ENCODE measurements at regions not wholly inside any gene's neighbourhood (a gene's known extent, or its start where the extent isn't known, plus 50 kb on each side); places are given as distances from the start of the nearest gene placed in this dataset.

DNA sequence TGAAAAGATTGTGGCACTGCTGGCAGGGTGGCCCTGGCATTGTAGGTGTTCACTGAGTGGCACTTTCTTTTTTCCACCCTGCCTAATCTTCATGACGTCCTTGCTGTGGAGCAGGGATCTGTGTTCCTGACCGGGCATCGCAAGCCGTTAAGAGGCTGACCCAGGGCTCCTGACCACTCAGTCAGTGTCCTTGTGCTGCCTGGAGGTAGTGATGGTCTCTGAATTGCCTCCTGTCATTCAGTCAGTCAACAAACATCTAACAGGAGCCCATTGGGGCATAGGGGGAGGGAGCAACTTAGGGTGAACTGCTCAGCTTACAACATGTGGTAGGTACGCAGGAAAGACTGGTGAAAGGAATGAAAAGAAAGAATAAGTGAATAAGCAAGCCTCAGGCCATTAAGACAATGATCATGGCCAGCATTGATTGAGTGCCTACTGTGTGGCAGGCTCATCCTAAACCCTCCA is 152.0 kb downstream of the CEBPB start:
- H3K27ac Mint-ChIP-seq (ENCODE audit: low read depth), result no peak overlapping the region

DNA sequence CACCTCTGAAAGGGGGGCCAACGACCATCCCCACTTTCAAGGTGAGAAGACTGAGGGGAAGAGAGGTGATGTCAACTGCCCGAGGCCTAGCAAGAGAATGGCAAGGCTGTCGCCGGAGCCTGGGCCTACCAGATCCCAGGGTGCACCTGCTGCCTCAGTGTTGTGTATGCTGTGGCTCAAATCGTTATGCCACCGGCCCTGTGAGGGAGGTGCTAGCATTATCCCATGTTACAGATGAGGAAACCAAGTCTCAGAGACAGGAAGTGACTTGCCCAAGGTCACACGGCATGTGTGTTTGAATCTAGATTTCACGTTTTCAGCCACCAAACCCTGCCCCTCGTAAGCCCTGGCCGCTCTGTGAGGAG is 152.5 kb downstream of the CEBPB start:
- DNase-seq (ENCODE audit: low spot score in 2 of 2), result no peak
- H3K4me1 Mint-ChIP-seq, result peaks cover 34% of the 10 kb centered on the region
- H3K27me3 Mint-ChIP-seq, result peaks cover 12% of the 10 kb centered on the region
- H3K27ac Mint-ChIP-seq (ENCODE audit: low read depth), result no peak overlapping the region
- no peaks in the 10 kb centered on the region for H3K9me3 Mint-ChIP-seq
- no peak overlapping the region for H3K4me3 Mint-ChIP-seq
- H3K36me3 Mint-ChIP-seq (ENCODE audit: insufficient read depth), result peaks cover 4% of the 10 kb centered on the region
- no peak for ATAC-seq (replicated peaks; ENCODE audit: extremely low read depth, poor library complexity, severe bottlenecking)

More for the DNA sequence above, 152.0 kb downstream of the CEBPB start:
- H3K4me3 Mint-ChIP-seq, result no peak overlapping the region
- ATAC-seq (replicated peaks; ENCODE audit: extremely low read depth, poor library complexity, severe bottlenecking) (no peak), DNase-seq (ENCODE audit: low spot score in 2 of 2) (no peak)
- peaks cover 12% of the 10 kb centered on the region for H3K27me3 Mint-ChIP-seq
- peaks cover 36% of the 10 kb centered on the region for H3K4me1 Mint-ChIP-seq
- peaks cover 4% of the 10 kb centered on the region for H3K36me3 Mint-ChIP-seq (ENCODE audit: insufficient read depth)
- no peaks in the 10 kb centered on the region for H3K9me3 Mint-ChIP-seq

DNA sequence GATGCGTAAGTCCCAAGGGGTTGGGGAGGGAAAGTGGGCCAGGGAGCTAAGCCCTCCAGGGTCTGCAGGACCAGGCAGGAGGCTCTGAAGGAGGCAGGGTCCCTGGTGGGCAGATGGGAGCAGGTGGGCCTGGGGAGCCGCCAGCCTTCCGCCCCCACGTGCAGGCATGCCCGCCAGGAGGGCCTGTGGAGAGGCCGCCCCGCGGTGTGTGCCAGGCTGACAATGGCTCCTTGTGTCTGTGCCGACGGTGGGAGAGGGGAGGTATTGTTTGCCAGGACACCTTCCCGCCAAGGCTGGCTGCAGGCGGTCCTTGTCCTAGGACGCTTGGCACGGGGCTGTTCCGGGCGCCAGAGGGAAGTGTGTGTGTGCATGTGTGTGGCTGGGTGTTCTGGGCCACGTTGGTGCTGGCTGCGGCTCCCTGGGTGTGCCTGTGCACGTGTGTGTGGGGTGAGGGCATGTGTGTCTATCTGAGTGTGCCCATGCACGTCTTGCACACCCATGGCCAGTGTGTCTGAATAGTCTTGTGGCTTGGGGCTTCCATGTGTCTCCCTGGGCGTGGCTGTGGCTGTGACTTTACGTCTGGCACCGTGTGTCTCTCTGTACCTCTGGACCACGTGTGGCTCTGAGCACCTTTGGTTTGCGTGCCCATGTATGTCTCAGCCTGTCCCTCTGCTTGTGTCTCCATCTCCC is 153.0 kb downstream of the CEBPB start:
- peaks cover 4% of the 10 kb centered on the region for H3K36me3 Mint-ChIP-seq (ENCODE audit: insufficient read depth)
- no peak overlapping the region for H3K27ac Mint-ChIP-seq (ENCODE audit: low read depth)
- H3K9me3 Mint-ChIP-seq, result no peaks in the 10 kb centered on the region
- H3K27me3 Mint-ChIP-seq, result peaks cover 12% of the 10 kb centered on the region
- H3K4me3 Mint-ChIP-seq, result no peak overlapping the region
- DNase-seq (ENCODE audit: low spot score in 2 of 2), result no peak
- no peak for ATAC-seq (replicated peaks; ENCODE audit: extremely low read depth, poor library complexity, severe bottlenecking)
- peaks cover 29% of the 10 kb centered on the region for H3K4me1 Mint-ChIP-seq

DNA sequence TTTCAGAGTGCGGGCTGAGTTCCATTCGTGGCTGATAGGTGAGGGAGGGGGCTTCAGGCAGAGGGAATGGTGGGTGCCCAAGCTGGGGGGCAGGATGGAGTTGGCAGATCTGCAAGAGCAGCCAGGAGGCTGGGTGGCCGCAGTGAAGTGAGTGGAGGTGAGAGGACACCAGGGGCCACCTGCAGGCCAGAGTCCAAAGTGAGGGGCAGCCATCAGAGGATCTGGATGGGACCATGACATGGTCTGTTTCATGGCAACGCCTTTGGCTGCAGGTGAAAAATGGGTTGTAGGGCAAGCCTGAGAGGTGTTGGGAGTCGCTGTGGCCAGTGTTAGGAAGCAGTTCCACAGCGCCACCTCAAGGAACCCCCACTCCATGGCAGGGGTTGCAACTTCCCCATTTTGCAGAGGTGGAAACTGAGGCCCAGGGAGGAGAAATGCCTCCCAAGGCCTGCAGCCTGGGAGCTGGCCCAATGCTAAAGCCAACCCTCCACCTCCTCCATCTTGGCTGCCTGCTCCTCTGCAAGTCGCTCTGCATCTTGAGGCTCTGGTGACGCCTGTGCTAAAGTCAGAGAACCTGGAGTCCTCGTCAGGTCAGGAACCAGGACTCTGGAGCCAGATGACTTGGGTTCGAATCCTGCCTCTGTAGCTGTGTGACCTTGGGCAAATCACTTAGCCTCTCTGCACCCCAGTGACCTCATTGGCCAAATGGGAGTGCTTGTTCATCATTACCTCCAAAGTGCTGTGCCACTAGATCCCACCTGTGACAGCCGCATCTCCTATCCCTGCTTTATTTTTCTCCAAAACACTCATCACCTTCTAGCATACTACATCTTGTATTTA is 153.8 kb downstream of the CEBPB start:
- peaks cover 20% of the 10 kb centered on the region for H3K4me1 Mint-ChIP-seq

DNA sequence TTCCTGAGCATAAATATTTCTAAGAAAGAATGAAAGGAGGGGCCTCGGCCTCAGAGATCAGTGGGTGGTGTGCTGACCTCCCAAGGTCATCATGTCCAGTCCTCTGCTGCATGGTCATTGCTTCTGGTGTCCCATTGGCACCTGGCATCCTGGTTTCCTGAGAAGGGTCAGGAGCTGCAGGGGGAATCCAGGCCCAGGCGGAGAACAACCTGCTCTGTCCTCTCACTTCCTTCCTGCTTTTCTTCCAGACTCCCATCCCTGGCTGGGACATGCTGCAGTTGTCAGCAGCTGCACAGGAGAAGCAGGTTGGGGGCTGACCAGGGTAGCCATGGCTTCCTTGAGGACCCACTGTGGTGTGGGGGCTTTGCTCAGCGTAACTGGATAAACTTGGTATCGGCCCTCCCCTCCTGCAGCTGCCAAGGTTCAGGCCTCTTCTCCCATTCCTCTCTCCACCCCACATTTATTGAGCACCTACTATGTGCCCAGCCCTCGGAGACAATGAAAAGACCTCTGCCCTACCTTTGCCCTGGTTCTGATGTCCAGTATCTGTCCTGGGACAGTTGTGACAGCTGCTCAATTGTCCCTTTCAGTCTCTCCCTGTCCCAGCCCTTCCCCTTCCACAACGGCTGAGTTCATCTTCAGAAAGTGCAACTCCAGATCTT is 155.2 kb downstream of the CEBPB start:
- Mint-ChIP-seq H3K4me1 (peaks cover 9% of the 10 kb centered on the region), H3K27ac (ENCODE audit: low read depth) (no peak overlapping the region), H3K36me3 (ENCODE audit: insufficient read depth) (peaks cover 2% of the 10 kb centered on the region), H3K27me3 (peaks cover 12% of the 10 kb centered on the region), H3K4me3 (no peak overlapping the region), H3K9me3 (no peaks in the 10 kb centered on the region)
- DNase-seq (ENCODE audit: low spot score in 2 of 2), result no peak
- ATAC-seq (replicated peaks; ENCODE audit: extremely low read depth, poor library complexity, severe bottlenecking), result no peak

More for the DNA sequence above, 153.8 kb downstream of the CEBPB start:
- DNase-seq (ENCODE audit: low spot score in 2 of 2), result no peak
- H3K9me3 Mint-ChIP-seq, result no peaks in the 10 kb centered on the region
- ATAC-seq (replicated peaks; ENCODE audit: extremely low read depth, poor library complexity, severe bottlenecking), result no peak
- no peak overlapping the region for H3K27ac Mint-ChIP-seq (ENCODE audit: low read depth)
- peaks cover 2% of the 10 kb centered on the region for H3K36me3 Mint-ChIP-seq (ENCODE audit: insufficient read depth)
- H3K27me3 Mint-ChIP-seq, result peaks cover 12% of the 10 kb centered on the region
- H3K4me3 Mint-ChIP-seq, result no peak overlapping the region

DNA sequence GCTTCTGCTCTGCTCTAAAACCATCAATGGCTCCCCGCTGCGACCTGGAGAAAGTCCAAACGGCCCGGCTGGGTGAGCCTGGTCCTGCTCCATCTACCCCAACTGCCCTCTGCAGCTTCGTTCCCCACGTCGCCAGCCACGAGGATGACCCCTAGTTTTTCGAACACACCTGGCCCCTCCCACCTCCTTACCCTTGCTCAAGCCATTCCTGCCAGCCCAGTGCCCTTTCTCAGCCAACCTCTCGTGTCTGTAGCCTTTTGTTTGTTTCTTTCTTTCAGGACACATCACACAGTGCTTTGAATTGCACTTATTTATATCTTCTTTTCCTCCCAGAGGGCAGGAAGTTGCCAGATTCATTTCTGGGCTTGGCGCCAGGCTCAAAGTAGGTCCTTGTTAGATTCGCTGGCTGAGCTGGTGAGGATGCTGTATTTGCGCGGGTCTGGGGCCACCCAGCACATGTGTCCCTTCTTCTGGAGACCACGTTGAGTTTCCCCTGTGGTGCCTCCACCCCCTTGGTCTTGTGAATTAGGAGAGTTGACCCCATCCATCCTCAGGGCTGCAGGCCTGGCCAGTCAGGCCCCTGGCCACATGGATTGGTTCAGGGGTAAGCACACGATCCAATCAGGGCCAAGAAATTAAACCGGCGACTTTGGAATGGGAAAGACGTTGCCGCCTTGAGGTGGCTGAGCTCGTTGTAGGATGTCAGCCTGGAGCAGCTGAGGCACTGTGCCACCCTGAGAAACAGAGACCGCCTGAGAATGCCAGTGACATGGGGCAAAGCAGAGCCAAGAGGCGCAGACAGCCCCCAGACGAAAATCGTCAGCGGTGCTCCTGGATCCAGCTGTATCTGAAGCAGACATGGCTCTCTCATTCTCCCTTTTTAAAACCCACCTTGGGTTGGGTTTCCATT is 156.0 kb downstream of the CEBPB start:
- H3K4me3 Mint-ChIP-seq, result no peak overlapping the region
- H3K36me3 Mint-ChIP-seq (ENCODE audit: insufficient read depth), result peaks cover 2% of the 10 kb centered on the region
- H3K27ac Mint-ChIP-seq (ENCODE audit: low read depth), result peak overlapping the region; percentile 22
- peaks cover 12% of the 10 kb centered on the region for H3K27me3 Mint-ChIP-seq
- H3K4me1 Mint-ChIP-seq, result peaks cover 9% of the 10 kb centered on the region
- no peak for DNase-seq (ENCODE audit: low spot score in 2 of 2)
- H3K9me3 Mint-ChIP-seq, result no peaks in the 10 kb centered on the region
- no peak for ATAC-seq (replicated peaks; ENCODE audit: extremely low read depth, poor library complexity, severe bottlenecking)

DNA sequence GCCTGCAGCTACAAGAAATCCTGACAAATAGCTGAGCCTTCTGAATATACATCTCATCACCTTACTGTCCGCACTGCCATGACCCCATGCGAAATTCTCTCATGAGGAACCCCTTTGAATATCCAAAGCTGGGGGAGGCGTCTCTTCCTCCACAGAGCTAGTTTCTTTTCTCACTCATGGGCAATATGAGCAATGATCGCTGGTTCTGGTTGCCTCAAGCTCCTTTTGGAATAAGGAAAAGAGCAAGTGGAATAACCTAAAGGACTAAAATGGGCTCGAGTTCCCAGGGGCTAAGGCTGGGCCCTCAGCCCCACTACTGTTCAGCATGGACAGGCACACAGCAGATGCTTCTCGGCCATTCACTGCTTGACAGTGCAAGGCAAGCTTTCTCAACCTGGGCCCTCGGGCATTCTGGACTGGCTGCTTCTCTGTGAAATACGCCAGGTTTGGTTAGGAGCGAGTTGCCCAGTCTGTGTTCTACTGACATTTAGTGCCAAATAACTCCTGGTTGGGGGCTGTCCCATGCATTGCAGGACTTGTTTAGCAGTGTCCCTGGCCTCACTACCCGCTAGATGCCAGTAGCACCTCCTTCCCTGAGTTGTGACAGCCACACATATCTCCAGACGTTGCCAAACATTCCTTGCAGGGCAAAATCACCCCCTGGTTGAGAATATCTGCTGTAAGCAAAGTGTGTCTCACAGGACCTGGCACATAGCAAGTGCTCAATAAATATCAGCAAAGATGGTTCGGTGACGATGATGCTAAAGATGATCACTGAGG is 156.8 kb downstream of the CEBPB start:
- peaks cover 12% of the 10 kb centered on the region for H3K27me3 Mint-ChIP-seq
- no peak for DNase-seq (ENCODE audit: low spot score in 2 of 2)
- peaks cover 2% of the 10 kb centered on the region for H3K36me3 Mint-ChIP-seq (ENCODE audit: insufficient read depth)
- H3K4me1 Mint-ChIP-seq, result peaks cover 9% of the 10 kb centered on the region
- no peak overlapping the region for H3K4me3 Mint-ChIP-seq
- ATAC-seq (replicated peaks; ENCODE audit: extremely low read depth, poor library complexity, severe bottlenecking), result no peak
- no peak overlapping the region for H3K27ac Mint-ChIP-seq (ENCODE audit: low read depth)
- no peaks in the 10 kb centered on the region for H3K9me3 Mint-ChIP-seq

DNA sequence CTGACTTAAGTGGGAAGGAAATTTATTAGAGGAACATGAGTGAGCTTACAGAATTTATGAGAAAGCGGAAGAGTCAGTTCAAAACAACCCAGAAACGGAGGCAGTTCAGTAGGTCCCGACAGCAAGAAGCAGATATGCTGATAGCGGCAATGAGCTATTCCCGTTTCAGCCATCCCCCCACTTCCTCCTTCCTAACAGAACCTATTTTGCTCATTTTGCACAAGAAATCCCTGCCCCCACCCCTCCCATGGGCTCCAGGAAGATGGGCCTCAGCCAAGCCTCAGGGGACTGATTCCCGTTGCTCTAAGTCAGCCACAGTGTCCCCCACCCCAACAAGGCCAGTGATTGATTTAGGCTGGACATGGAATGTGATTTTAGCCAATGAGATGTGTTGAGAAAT is 157.5 kb downstream of the CEBPB start:
- Mint-ChIP-seq H3K4me1 (peaks cover 9% of the 10 kb centered on the region), H3K36me3 (ENCODE audit: insufficient read depth) (peaks cover 2% of the 10 kb centered on the region)
- no peak for ATAC-seq (replicated peaks; ENCODE audit: extremely low read depth, poor library complexity, severe bottlenecking)

DNA sequence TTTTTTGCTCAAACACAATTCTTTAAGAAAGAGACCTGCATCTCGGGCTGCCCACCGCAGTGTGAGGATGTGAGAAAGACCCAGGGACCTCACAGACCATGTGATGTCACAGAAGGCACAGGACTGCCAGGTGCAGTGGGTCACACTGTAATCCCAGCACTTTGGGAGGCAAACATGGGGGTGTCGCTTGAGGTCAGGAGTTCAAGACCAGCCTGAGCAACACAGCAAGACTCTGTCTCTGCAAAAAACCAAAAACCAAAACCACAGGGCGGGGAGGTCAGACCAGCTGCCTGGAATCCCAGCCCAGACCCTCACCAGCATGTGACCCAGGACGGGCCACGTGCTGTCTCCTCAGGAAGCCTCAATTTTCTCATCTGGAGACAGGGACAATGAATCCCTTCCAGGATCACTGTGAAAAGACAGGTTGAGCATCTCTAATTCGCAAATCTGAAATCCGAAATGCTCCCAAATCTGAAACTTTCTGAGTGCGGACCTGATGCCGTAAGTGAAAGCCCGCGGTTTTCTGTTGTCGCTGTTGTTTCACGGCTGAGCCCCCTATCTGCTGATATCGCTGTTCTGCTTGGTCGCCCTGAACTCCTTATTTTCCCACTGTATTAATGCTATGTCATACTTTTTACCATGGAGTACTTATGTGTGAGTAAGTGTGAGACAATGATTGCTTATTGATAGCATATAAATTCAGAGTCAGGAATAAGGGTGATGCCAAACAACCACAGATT is 159.5 kb upstream of the PTPN1 start:
- H3K9me3 Mint-ChIP-seq, result no peaks in the 10 kb centered on the region
- H3K4me3 Mint-ChIP-seq, result no peak overlapping the region
- peaks cover 9% of the 10 kb centered on the region for H3K4me1 Mint-ChIP-seq
- DNase-seq (ENCODE audit: low spot score in 2 of 2), result no peak
- peaks cover 12% of the 10 kb centered on the region for H3K27me3 Mint-ChIP-seq
- peaks cover 2% of the 10 kb centered on the region for H3K36me3 Mint-ChIP-seq (ENCODE audit: insufficient read depth)
- no peak overlapping the region for H3K27ac Mint-ChIP-seq (ENCODE audit: low read depth)
- no peak for ATAC-seq (replicated peaks; ENCODE audit: extremely low read depth, poor library complexity, severe bottlenecking)

More for the DNA sequence above, 157.5 kb downstream of the CEBPB start:
- no peak for DNase-seq (ENCODE audit: low spot score in 2 of 2)
- peaks cover 12% of the 10 kb centered on the region for H3K27me3 Mint-ChIP-seq
- H3K27ac Mint-ChIP-seq (ENCODE audit: low read depth), result no peak overlapping the region
- no peaks in the 10 kb centered on the region for H3K9me3 Mint-ChIP-seq
- H3K4me3 Mint-ChIP-seq, result no peak overlapping the region

DNA sequence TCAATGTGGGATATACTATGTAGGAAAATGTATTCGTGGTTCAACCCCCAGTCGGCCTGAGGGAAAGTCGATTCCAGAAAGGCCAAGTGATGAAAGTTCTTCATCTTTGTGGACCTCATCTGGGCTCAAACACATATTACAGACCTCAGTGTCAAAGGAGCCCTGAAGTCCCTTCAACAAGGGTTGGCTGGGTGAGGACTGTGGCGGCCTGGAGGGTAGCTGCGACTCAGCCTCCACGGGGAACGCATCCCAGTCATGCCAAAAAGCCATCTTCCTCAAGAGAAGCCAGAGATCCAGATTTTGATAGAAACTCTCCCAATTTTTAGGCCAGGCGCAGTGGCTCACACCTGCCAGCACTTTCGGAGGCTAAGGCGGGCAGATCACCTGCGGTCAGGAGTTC is 158.6 kb upstream of the PTPN1 start:
- ATAC-seq (replicated peaks; ENCODE audit: extremely low read depth, poor library complexity, severe bottlenecking) (no peak), DNase-seq (ENCODE audit: low spot score in 2 of 2) (no peak)
- Mint-ChIP-seq H3K4me3 (no peak overlapping the region), H3K27me3 (peaks cover 4% of the 10 kb centered on the region), H3K36me3 (ENCODE audit: insufficient read depth) (no peaks in the 10 kb centered on the region), H3K27ac (ENCODE audit: low read depth) (peak overlapping the region; percentile 19), H3K9me3 (no peaks in the 10 kb centered on the region), H3K4me1 (peaks cover 2% of the 10 kb centered on the region)

All from central memory CD8-positive, alpha-beta T cell (primary cell).